Epithelial cell of esophagus (primary cell): ENCODE measurements at regions not wholly inside any gene's neighbourhood (a gene's known extent, or its start where the extent isn't known, plus 50 kb on each side); places are given as distances from the start of the nearest gene placed in this dataset.
"Not testable (repeated sequence)": the region's sequence is repeated elsewhere in the genome, so short reads cannot be mapped to it uniquely, and the experiment has no call there.

Source experiments
- DNase-seq: peaks from one replicate; pipeline ENCODE4 v3.0.0; 2010; ENCODE audit warnings: low read depth
- H3K4me3 ChIP-seq: 2 replicates; pipeline ENCODE4 v1.5.1; 2011; ENCODE audit warnings: mild to moderate bottlenecking, low read length, control low read depth
- TF ChIP-seq, protein P1 (sequence below): IDR thresholded peaks from 2 replicates; pipeline ENCODE4 v1.5.1; 2011; ENCODE audit warnings: low read depth, mild to moderate bottlenecking, low read length, control low read depth, inconsistent platforms; ENCODE audit not compliant: insufficient read depth; ENCODE audit errors: missing control alignments

DNA sequence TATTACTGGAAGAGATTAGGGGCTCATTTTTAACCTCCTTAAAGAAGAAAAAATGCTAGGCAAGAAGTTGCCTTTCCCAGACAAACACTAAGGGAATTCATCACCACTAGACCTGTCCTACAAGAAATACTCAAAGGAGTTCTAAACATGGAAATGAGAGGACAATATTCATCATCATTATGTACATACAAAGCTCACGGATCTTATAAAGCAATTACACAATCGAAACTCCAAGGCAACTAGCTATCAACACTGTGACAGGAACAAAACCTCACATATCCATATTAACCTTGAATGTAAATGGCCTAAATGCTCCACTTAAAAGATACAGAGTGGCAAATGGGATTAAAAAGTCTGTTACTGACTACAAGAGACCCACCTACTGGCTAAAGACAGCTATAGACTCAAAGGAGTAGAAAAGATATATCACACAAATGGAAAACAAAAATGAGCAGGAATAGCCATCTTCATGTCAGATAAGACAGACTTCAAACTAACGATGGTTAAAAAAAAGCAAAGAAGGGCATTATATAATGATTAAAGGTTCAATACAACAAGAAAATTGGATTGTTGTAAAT is 246.6 kb downstream of the ADRA2A start:
- no peak overlapping the region for H3K4me3 ChIP-seq
- TF ChIP-seq, protein P1, sequence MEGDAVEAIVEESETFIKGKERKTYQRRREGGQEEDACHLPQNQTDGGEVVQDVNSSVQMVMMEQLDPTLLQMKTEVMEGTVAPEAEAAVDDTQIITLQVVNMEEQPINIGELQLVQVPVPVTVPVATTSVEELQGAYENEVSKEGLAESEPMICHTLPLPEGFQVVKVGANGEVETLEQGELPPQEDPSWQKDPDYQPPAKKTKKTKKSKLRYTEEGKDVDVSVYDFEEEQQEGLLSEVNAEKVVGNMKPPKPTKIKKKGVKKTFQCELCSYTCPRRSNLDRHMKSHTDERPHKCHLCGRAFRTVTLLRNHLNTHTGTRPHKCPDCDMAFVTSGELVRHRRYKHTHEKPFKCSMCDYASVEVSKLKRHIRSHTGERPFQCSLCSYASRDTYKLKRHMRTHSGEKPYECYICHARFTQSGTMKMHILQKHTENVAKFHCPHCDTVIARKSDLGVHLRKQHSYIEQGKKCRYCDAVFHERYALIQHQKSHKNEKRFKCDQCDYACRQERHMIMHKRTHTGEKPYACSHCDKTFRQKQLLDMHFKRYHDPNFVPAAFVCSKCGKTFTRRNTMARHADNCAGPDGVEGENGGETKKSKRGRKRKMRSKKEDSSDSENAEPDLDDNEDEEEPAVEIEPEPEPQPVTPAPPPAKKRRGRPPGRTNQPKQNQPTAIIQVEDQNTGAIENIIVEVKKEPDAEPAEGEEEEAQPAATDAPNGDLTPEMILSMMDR: no peak
- DNase-seq: no peak

DNA sequence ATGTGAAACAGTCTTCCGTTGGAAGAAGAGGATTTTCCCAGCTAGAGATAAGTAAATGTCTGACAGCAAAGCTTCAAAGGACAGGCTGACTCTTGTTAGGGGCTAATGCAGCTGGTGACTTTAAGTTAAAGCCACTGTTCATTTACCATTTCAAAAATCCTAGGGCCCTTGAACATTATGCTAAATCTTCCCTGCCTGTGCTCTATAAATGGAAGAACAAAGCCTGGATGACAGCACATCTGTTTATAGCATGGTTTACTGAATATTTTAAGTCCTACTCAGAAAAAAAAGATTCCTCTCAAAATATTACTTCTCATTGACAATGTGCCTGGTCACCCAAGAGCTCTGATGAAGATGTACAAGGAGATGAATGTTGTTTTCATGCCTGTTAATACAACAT is 255.3 kb downstream of the ADRA2A start:
- not testable (repeated sequence) for H3K4me3 ChIP-seq, DNase-seq

DNA sequence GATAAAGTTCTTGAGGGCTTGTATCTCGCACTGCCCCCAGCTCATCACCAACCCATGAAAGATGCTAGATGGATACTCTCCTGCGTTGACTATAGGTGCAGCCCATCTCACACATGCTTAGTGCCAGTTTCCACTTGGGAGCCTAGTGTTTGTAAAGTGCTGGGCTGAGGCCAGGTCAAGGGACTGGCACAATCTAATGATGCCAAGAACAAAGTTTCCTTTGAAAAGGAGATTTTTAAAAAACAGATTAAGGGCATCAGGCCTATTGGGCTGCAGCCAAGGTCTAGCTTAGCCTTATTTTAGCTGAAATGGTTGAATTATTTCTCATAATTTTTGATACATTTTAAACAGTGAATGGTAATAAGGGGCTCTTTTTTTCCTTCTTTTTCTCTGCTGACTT is 259.0 kb downstream of the ADRA2A start:
- H3K4me3 ChIP-seq: no peak overlapping the region
- TF ChIP-seq, protein P1: no peak

DNA sequence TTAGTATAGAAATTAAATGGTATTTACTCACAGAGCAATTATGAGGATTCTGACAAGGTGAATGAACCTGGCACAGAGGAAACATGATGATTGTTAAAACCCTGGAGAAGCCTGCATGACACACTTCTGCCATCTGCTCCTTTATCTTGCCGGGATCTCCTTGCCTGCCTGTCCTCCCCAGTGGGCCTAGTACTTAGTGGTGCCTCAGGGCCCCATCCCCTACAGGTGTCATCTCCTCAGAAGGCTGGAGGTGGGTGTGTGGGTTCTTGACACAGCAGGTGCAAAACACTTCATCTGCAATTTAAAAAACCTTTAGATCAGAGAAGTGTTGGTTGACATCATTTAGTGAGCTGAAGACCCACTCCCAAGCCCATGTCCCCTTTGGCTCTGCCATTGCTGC is 261.2 kb downstream of the ADRA2A start:
- no peak overlapping the region for H3K4me3 ChIP-seq
- TF ChIP-seq, protein P1: no peak
- no peak for DNase-seq

More for the DNA sequence above, 259.0 kb downstream of the ADRA2A start:
- DNase-seq: no peak

DNA sequence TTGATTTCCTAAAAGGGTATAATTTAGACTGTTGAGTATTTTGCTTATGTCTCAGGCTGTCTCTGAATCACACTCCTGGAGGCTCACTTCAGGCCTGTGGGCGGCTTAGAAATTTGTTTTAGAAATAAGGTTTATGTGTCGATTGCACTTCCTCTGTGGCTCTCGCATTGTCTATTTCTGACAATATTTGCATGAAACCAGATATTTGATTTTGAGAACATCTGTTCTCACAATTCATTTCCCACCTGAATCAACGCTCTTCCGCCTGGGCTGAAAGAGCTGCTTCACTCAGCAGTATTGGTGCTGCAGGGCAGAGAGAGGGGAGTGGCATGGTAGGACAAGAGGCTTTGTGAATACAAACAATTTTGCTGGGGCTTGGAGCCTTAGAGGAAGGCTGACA is 262.0 kb downstream of the ADRA2A start:
- TF ChIP-seq, protein P1: no peak
- DNase-seq: no peak
- H3K4me3 ChIP-seq: no peak overlapping the region

DNA sequence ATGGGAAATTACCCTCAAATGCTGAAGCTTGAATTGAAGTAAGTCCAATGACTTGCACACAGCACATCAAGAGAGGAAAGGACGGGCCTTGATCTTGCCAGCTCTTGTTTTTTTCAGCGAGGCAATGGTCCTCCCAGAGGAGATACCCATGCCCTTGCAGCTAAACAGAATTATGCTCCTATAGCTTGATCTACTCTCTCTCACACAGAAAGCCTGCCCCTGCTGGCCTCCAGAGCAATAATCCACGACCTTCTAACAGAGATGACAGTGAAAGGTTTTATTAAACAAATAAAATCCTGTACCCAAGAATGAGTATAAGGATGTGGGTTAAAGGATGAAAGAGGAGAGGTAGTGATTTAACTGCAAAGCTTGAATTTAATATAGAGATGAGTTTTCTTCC is 268.0 kb downstream of the ADRA2A start:
- DNase-seq: peak; percentile 1
- TF ChIP-seq, protein P1: peak; percentile 5
- no peak overlapping the region for H3K4me3 ChIP-seq

DNA sequence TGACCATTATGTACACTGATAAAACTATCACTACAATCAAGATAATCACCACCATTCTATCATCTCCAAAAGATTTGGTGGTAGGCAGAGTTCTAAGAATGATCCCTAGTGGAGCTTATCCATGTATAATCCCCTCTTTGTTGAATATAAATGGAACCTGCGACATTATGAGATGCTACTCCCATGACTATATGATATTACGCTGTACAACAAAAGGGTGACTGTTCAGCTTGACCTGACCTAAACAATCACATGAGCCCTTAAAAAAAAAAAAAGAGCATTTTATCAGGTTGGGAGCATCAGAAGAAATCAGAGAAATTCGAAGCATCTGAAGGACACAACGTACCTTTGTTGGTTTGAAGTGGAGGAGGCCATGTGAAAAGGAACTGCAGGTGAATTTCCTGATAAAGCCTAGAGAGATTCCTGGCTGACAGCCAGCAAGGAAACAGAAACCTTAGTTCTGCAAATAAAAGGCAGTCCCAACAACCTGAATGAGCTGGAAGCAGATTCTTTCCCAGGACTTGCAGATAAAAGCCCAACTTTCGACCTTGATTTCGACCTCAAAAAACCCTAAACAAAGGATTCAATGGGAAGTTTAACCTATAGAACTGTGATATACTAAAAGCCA is 270.7 kb downstream of the ADRA2A start:
- TF ChIP-seq, protein P1: no peak
- DNase-seq: no peak

More for the DNA sequence above, 270.7 kb downstream of the ADRA2A start:
- no peak overlapping the region for H3K4me3 ChIP-seq
